GM19463 (cell line): ENCODE measurements at regions not wholly inside any gene's neighbourhood (a gene's known extent, or its start where the extent isn't known, plus 50 kb on each side); places are given as distances from the start of the nearest gene placed in this dataset.

ENCODE experiments used
- ATAC-seq: cut with Tn5 transposase; IDR thresholded peaks from one replicate; pipeline ENCODE4 v1.9.1; 2021; ENCODE audit warnings: mild to moderate bottlenecking, moderate library complexity; ENCODE audit not compliant: unreplicated experiment

GRCh38 chr4:123974386-123975149, 578.0 kb downstream of the SPRY1 start:
- ATAC-seq: no peak

DNA sequence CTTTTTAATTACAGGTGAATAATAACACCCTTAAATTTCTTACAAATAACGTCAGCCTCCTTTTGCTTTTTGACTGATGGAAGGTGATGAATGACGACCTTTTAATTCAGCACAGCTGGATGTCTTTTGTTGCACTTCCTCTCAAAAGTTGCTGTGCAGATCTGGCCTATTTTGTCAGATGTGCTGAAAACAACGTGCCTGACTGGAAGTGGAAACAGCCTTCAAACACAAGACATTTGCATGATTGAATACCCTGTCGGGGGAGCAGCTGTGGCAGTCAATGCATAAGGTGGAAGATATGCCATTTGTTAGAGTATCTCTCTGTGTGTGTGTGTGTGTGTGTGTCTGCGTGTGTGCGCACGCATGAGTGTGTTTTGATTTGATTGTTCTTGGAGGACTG, 579.7 kb downstream of the SPRY1 start:
- ATAC-seq: no peak

- ATAC-seq: no peak
These were observed 580.2 kb downstream of the SPRY1 start for GRCh38 chr4:123976819-123977218.

GRCh38 chr4:123977641-123978081, 581.1 kb downstream of the SPRY1 start:
- ATAC-seq: no peak

DNA sequence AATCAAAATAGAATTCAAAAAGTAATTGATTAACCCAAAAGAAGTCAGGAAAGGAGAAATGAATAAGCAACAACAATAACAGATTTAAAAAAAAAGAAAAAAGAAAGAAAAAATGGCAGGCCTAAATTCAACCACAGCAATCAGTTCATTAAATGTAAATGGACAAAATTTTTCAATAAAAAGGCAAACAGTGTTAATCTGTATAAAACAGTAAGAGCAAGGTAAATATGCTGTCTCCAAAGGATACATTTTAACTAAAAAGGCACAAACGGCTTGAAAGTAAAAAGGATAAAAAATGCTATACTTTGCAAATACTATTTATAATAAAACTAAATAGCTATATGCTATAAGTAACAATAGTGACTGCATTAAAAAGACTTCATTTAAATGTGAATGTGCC, 582.0 kb downstream of the SPRY1 start:
- no peak for ATAC-seq

DNA sequence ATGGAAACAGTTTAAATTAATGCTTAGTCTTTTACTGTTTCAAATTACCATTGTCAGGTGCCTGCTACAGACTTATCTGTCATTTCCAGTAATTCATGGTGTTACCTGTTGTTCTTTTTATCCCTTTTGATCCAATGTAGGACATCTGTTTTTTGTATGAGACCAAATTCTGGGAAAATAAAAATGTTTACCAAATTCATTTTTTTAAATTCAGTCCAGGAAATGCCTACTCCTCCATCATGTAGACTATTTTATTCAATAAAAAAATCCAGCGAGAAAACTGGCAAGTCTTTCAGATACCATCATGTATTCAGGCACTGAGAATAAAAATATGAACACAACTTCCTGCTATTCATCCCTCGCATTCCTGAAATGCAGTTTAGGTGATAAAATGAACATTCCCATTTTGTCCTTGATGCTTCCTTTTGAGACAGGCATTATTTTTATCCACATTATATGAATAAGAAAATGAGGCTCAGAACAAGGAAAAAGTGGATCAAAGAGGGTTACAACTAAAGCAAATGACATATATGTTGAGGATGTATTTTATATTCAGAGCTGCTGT, 584.2 kb downstream of the SPRY1 start:
- ATAC-seq: no peak

GRCh38 chr4:123984886-123985285, 588.3 kb downstream of the SPRY1 start:
- ATAC-seq: no peak

DNA sequence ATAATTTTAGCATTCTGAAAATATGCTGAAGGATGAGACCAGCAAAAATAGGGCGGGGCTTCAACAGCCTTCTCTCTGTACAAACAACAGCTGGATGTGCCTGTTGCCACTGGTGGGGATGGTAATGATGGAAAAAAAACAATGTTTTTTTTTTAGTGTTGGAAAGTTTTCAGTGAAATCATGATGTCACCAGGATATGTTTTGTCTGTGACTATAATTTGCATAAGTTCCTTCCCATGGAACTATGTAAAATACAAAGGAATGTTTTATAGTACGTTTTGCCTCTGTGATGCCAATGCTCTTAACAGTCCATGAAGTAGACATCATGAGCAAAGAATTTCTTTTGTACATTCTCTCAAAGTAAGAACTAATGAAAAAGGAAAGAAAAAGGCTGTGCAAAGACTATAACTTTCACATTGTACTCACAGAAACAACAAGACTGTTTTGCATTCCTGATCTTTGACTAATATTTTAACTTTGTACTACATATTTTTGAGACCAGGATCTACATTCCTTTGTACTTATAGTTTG, 589.7 kb downstream of the SPRY1 start:
- ATAC-seq: no peak

- no peak for ATAC-seq
These were observed 590.8 kb downstream of the SPRY1 start for GRCh38 chr4:123987408-123987807.

DNA sequence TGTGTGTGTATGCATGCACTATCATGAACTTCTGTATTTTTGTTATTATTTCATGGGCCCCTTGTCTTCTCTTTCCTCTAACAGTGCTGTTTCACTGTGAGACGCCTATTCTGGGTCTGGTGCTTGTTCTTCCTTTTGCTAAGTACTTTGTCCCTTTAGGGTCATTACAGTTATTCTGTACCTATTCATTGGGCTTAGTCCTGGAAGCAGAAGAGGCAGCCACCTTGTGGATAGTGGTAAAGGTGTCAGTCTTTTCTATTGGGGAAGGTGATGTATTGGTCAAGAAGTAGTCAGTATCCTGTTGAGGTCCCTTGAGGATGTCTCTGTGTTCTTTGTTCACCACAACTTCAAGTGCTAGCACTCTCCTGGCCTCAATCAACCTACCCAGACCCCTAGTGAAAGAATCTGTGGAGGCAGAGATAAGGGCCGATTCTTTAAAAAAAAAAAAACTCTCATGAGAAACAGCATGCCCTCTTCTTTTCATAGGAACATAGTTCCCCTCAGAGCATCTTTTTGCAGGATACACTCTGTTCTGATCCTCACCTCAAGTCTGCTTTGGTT, 593.8 kb downstream of the SPRY1 start:
- ATAC-seq: no peak

DNA sequence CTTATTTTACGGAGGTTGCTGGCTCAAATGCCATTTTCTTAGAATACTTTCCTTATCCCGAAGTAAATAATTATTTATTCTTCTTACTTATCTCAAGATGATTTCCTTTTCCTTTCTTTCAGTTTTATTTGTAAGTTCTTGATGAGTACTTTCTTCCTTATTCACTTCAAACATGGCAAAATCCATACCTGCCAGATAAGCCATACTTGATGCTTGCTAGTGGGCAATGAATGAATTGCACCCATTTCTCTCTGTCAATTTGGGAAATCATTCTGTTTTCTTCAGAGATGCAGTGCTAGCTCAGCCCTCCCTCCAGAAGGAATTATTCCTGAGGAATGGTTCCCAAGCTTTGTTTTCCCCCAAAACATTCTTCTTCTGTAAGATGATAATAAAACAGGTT, 598.3 kb downstream of the SPRY1 start:
- no peak for ATAC-seq

DNA sequence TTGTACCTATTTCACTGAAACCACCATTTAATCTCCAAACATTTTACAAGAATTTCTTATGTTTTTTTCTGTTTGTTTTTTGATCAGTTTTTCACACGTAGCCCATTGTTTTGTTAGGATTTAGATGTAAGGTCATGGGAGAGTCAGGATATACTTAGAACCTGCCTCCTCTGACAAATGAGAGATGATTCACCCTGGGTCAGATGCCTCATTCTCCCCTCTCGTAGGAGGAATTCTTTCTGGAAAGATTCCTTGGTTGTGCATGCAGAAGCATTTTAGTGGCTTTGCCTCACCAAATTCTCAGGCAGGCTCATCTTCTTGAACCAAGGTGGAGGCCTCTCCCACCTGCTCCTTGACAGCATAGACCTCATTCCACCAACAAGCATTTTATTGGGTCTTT, 599.3 kb downstream of the SPRY1 start:
- no peak for ATAC-seq

- ATAC-seq: no peak
These were observed 600.3 kb downstream of the SPRY1 start for GRCh38 chr4:123996718-123997510.

DNA sequence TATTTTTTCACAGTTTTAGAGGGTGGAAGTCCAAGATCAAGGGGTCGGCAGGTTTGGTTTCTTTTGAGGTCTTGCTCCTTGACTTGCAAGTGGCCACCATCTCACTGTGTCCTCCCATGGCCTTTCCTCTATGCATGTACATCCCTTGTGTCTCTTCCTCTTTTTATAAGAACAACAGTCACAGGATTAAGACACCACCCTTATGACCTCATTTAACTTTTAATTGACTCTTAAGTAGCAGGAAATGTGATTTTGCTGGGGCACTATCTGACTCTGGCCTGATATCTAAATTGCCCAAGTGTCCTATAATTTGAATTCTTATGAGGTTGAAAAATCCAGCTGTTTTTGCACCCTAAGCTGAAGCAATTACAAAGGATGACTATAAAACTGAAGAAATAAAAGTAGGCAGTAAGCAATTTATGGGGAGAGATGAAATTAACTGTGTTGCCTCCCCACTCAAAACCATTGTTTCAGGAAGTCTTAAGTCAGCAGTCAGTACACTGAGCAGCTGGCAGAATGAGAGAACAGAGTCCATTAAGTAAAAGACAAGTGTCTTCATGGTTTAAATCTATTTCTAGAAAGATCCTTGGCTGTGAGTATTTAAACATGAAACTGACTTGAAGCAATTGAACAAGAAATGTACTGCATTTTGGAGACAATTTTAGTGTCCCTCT, 601.3 kb downstream of the SPRY1 start:
- no peak for ATAC-seq

DNA sequence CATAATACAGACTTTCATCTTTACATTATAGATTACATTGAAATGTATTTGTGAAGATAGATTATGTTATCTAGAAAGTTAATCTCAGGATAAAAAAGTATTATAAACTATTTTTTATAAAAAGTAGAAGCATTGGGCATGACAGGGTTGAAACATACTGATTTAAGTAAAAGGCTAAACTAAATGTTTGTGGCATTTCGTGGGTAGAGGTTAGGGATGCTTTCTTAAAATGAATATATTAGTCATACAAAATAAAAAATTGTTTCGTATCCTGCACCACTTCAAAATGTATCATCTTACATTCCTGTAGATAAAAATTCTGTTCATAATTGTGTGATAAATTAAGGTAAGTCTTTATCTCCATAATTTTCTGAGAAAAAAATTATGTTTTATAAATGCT, 603.6 kb downstream of the SPRY1 start:
- no peak for ATAC-seq

GRCh38 chr4:124015766-124016165, 619.2 kb downstream of the SPRY1 start:
- ATAC-seq: no peak

DNA sequence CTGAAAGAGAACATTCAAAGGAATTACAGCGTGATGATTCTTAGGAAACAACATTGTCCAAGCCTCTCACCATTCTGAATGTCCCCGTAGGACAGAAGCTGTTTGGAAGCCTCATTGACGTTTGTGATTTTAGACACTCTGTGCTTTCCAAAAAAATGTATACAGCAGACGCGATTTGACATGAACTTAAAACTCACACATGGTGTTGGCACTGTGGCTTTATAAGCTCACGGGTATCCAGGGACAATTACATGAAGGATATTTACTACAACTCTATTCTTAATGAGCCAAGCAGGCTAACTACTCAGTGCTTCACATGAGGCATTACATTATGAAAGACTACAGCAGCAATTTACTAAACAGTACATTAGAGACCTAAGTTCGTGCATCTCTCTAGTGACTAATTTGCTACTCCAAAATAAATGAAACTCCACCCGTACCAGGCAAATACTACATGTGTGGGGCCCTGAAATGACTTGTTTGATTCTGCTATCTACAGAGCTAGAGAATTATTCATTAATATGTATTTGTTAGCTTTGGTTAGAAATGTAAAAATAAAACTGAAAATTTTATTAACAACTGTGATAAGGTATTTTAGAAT, 620.7 kb downstream of the SPRY1 start:
- ATAC-seq: no peak

DNA sequence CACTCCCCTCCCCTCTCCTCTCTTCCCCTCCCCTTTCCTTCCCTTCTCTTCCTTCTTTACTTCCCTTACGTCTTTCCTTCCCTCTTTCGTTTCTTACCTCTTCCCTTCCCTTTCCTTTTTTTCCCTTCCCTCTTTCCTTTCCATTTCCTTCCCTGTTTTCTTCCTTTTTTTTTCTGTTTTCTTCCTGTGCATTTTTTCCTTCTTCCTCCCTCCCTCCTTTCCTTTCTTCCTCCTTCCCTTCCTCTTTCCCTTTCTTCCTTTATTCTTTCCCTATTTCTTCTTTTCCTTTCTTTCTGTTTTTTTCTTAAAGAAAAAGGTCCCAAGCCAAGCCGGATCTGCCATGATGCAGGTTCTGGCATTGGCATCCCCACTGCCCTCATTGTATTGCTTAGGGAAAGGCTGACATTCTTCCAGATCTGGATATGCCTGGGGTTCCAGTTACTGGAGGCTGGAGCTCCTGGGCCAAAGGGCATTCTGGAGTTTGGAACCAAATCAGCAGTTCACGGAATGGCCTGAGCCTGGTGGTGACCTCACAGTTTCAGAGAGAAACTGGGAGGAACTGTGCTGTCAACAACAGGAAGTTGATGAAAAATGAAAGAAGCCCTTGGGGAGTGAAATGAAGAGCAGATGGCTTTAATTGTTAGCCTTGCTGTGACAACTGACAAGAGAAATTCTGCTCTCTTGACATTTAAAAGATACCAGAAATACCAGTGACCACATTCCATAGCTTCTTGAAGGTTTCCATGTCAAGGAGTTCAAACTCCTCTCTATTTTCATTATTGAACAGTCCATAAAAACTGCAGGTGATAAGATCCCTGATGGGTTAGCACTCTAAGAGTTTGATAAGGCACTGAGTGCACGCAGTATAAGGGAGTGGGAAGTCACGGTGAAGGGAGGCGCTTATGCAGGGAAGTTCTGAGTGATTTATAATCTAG, 622.1 kb downstream of the SPRY1 start:
- peak; percentile 99 for ATAC-seq
